HS-27A (cell line): ENCODE measurements at regions not wholly inside any gene's neighbourhood (a gene's known extent, or its start where the extent isn't known, plus 50 kb on each side); places are given as distances from the start of the nearest gene placed in this dataset.
"Not testable (repeated sequence)": the region's sequence is repeated elsewhere in the genome, so short reads cannot be mapped to it uniquely, and the experiment has no call there.

Experiments used
- DNase-seq: peaks from one replicate; pipeline ENCODE4 v3.0.0-alpha.2; 2012; ENCODE audit warnings: low read depth, missing footprints

DNA sequence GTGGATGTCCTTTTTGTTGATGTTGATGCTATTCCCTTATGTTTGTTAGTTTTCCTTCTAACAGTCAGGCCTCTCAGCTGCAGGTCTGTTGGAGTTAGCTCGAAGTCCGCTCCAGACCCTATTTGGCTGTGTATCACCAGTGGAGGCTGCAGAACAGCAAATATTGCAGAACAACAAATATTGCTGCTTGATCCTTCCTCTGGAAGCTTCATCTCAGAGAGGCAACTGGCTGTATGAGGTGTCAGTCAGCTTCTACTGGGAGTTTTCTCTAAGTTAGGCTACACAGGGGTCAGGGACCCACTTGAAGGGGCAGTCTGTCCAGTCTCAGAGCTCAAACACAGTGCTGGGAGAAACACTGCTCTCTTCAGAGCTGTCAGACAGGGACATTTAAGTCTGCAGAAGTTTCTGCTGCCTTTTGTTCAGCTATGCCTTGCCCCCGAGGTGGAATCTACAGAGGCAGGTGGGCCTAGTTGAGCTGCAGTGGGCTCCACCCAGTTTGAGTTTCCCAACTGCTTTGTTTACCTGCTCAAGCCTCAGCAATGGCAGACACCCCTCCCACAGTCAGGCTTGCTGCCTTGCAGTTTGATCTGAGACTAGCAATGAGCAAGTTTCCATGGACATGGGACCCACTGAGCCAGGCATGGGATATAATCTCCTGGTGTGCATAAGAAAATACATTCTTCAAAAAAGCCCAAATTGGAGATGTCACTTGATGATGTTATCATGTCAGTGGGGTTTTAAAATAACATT lies 99.5 kb downstream of the KDM5D start:
- no peak for DNase-seq

DNA sequence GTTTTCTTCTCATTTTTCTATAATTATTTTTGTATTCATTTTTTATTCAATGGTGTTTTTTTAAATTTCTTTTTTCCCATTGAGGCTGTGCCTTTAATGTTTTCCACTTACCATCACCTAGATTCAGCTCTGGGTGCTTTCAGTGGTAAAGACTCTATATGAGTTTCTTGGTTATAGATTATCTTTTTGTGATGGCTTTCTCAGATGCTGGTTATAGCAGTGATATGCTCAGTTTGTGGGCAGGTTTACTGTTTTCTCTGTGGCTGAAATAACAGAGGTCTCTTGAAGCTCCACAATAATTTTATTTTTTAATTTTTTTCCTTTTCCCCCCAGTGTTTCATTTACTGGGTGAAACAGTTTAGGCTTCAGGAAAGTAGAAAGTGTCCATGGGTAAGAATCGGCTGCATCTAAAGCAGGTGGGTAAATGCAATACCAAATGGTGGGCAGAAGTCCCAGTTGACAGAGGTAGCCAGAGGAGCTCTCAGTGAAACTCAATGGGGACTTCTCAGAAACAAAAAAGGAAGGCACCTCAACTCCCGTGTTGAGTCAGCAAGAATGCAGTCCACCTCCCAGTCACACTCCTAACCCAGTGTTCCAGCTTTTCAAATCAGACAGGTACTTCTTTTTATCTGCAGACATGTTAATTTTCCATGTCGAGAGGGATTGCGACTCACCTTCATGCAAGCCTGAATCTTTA lies 106.7 kb downstream of the KDM5D start:
- DNase-seq, result no peak

DNA sequence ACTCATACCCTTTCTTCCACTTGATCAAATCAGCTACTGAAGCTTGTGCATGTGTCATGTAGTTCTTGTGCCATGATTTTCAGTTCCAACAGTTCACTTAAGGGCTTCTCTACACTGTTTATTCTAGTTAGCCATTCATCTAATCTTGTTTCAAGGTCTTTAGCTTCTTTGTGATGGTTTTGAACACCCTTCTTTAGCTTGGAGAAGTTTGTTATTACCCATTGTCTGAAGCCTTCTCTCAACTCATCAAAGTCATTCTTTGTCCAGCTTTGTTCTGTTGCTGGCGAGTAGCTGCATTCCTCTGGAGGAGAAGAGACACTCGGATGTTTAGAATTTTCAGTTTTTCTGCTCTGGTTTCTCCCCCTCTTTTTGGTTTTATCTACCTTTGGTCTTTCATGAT lies 115.6 kb downstream of the KDM5D start:
- no peak for DNase-seq

DNA sequence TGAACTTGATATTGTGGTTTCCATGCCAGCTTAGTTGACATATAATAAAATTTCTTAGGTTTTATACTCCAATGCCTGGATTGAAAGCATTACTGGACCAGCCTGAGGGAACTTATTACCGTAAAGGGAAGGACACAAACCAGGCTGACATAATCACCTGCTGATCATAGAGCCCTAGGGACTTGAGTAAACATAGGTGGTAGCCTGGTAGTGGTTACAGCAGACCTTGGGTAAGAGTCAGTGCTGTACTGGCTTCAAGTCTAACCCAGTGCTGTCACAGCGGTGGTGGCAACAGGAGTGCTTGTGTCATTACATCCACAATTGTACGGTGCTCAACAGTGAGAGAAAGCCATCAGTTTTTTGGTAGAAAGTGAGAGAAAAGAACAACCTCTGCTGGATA lies 122.1 kb downstream of the KDM5D start:
- DNase-seq, result no peak

DNA sequence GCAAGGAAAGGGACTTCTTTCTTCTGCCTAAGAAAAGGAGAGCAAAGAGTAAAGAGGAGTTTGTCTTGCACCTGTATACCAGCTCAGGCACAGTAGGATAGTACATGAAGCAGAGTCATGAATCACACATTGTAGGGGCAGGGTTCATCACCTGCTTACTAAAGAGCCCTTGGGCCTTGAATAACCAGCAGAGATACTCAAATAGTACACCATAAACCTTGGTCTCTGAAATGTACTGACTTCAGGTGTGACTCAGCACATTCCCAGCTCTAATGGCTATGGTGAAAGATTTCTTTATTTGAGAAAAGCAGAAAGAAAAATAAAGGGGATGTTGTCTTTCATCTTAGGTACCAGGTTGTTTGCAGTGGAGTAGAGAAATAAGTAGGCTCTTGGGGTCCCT lies 122.8 kb downstream of the KDM5D start:
- DNase-seq, result no peak

DNA sequence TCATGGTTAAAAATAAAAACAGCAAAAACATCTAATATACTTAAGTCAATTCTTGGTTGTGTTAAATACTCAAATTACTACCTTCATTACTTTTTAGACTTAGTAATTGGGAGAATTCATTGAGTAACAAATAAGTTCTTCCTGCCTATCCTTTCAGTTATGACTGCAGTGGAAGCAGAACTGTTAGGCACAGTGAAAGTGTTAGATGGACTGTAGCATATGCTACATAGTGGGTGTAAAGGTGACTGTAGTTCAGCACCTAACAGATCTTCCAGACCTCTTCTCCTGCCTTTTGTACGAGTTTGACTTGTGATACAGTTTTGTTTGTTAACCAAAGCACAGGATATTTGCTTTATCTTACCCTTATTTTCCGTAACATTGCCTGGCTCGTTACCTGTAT lies 143.4 kb downstream of the KDM5D start:
- no peak for DNase-seq

DNA sequence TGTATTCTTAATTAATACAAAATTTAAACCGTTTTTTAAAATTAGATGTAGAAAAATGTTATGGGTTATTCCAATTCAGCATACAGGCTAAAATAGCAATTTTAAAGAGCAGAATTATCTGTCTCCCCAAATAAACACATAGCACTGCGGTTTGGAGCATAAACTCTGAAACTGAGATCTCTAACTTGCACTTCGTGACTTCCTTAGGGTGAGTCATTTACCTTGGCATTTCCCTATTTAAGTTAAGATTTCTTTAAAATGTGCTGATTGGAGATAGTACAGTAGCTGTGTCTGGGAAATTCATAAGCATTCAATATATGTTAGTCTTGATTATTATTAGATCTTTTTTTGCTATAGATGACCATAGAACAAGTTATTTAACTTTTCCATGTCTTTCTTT lies 143.8 kb downstream of the KDM5D start:
- DNase-seq, result peak; percentile 1

DNA sequence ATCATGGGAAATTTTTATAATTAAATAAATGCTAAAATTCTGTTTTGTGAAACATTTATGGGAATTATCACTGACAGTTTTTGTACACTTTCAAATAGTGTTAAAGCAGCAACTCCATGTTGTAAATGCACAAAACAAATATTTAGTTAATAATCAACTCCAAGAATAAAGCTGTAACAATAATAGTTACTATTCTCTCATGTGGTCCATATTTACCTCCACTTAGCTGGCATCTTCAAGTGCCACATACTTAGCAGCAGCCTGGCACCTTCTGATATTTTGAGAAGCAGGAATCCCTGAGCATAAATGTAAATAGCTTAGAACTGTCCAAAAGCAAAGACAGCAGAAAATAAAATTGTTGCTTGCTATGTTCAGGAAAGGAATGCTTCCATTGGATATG lies 154.3 kb downstream of the KDM5D start:
- no peak for DNase-seq

DNA sequence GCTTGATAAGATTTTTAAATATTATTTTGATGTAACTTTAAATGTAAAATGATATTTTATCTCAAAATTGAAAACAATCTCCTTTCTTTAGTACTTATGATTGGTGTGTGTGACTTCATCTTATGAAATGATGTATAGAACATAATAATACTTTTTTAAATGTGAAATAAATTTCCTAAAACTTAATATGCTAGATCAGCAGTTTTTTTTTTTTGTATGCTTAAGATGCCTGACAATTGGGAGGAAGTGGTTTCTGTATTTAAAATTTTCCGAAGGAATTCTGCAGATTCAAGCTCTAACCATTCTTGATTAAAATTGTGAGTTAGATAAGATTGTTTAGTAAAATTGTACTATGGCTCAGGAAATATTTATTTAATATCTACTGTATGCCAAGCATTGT lies 154.9 kb downstream of the KDM5D start:
- no peak for DNase-seq

DNA sequence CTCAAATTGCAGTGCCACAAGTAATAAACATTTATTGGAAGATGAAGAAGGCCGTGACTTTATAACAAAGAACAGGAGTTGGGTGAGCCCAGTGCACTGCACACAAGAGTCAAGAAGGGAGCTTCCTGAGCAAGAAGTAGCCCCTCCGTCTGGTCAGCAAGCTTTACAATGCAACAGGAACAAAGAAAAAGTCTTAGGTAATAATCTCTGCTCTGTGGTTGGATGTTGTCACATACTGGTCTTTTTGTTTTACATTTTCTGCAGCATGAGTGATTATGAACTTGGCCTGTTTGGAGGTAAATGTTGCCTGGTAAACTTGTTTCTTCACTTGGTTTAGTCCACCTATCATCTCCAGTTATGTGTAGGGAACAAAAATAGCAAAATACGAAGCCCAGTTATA lies 157.2 kb downstream of the KDM5D start:
- DNase-seq, result no peak

DNA sequence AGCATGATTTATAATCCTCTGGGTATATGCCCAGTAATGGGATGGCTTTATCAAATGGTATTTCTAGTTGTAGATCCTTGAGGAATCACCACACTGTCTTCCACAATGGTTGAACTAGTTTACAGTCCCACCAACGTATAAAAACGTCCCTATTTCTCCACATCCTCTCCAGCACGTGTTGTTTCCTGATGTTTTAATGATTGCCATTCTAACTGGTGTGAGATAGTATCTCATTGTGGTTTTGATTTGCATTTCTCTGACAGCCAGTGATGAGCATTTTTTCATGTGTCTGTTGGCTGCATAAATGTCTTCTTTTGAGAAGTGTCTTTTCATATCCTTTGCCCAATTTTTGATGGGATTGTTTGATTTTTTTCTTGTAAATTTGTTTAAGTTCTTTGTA lies 163.5 kb downstream of the KDM5D start:
- DNase-seq, result not testable (repeated sequence)

DNA sequence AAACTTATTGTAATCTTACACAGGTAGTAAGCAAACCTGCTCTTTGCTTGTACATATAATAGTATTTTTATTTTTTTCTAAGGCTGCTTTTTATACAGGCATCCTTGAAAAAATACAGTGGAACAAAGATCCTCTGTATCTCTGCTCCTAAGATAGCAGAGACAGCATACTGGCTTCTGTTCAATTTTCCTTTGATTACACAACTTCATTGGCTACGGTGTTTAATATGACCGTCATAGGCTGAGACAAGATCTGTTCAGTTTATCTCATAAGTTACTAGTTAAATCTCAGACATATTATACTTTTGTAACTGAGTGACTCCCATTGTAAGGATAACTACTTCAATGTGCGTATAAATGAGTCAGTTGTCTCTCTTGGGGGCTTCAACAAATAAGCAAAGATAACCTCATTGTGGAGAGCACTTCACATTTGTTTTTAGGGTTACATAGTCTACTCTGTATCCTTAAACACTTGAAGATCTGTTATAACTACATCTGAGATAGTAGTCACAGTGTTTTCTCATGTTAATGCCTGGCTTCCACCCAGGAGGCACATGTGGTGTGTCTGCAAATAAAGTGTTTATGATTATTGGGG lies 166.1 kb downstream of the KDM5D start:
- no peak for DNase-seq

DNA sequence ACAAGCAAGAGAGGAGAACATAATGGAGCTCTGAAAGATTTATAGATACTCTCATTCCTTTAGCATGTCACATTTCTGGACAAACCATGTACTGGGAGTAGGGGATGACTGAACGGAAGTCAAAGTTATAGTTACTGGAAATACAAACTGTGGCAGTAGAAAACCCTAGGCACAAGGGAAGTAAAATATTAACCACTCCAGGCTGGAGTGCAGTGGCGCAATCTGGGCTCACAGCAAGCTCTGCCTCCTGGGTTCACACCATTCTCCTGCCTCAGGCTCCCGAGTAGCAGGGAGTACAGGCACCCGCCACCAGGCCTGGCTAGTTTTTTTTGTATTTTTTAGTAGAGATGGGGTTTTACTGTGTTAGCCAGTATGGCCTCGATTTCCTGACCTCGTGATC lies 167.3 kb downstream of the KDM5D start:
- no peak for DNase-seq

DNA sequence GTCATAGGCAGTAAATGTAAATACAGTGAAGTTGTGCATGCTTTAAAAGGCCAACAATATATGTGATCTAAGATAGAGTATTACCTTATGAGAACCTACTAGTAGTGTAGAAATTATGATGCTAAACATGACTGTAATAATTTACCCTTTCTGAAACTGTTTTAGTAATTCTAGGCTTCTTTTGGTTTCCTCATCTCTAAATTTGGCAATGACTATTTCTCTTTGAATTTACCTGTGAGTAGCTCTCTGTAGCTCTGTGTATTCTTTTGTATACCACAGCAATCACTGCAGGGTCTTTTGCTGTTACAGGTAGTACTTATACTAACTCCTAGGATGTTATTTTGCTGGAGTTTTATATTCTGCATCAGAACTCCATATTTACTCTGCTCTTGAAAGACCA lies 169.6 kb downstream of the KDM5D start:
- no peak for DNase-seq

DNA sequence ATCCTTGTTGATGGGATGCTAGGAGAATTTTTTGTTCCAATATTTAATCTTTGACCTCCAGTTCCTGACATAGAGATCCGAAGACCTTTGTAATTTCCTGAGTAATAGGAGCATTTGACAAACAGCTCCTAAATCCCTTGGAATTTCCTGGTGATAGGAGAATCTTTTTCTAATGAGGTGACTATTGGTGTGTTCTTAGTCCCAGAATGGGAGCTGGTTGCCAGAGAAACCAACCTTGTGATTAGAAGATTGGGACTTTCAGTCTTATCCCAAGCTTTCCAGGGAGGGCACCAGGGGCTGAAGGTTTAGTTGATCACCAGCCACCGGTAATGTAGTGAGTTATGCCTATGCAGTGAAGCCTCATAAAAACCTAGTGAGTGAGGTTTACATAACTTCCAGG lies 170.9 kb downstream of the KDM5D start:
- DNase-seq, result no peak

DNA sequence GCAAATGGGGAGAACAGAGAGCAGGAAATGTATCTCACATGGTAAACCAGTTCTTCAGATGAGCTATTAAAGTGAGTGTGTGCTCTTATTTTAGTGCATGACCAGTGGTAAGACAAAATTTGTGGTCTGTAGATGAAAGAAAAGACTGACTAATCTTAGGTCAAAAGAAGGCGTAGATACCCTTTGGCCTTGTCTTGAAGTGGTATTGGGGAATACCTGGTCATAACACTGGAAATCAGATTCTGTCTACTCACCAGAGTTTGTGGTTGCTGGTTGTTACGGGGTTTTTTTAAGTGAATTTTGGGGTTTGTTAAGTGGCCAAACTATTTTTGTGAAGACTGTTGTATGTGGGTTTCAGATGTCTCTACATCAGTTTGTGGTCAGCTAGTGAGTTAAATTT lies 173.5 kb downstream of the KDM5D start:
- DNase-seq, result no peak

DNA sequence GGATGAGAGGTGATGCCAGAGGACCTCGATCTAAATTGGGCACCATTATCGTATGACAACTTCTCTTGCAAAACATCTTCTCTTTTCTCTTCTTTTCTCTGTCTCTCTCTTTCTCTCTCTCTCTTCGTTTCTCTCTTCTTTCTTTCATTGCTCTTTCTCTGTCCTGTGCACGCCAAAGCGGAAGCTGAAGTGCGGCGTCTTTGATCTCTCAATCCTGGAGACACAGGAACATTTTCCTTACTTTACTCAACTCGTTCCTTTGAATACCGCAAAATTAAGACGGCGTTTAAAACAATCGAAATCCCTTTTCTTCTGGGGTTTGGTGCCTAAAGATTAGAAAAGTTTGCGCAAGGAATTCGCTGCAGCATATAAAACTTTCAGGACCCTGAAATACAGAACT lies 176.6 kb downstream of the KDM5D start:
- no peak for DNase-seq

DNA sequence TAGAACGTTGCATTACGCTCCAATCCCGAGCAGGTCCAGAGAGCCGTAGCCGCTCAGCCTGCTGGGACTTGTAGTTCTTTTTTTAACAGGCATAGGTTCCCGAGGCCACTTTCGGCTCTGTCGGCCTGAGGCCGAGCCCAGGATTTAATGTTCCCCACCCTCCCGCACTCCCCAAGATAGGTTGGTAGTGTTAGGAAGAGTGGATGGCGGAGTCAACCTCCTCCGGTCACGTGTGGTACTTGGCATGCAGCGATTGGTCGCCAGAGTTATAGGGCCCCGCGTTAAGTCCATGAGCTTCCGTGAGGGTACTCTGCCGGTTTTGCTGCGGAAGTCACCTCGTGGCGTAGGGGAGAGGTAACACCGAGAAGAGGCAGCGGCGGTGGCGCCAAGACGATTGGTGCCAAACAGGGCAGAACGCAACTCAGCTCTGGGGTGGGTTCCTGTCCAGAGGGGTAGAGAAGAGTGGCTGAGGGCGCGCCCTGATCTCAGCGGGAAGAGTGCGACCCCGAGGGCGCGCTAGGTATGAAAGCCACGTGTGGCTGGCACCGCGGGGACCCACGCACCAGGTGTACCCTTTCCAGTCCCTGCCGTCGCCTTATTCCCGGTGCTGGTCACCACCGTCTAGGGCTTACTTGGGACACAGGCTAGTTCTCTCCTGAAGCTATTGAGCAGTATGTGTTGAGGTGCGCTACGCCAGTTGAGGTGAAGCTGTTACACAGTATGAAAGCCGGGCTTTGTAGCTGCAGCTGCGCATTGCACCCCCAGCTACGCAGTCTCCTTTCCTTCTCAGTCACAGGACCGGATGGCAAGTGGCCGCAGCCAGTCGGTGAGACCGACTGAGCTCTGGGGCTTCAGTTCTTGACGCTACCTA lies 177.2 kb downstream of the KDM5D start:
- peak; percentile 81 for DNase-seq

DNA sequence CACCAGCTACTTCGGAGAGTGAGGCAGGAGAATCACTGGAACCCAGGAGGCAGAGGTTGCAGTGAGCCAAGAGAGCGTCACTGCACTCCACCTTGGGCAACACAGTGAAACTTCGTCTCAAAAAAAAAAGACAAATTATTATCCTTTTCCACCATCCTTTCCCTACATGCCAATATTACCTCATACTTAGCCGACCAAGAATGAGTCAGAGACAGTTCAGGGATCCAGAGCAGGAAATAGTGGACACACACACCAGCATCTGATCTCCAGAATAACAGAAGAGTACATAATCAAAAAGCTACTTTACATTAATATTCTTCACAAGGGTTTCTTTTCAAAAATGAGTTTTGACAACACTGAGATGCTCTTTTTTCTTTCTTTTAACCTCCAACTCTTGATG lies 185.4 kb downstream of the KDM5D start:
- DNase-seq, result no peak

DNA sequence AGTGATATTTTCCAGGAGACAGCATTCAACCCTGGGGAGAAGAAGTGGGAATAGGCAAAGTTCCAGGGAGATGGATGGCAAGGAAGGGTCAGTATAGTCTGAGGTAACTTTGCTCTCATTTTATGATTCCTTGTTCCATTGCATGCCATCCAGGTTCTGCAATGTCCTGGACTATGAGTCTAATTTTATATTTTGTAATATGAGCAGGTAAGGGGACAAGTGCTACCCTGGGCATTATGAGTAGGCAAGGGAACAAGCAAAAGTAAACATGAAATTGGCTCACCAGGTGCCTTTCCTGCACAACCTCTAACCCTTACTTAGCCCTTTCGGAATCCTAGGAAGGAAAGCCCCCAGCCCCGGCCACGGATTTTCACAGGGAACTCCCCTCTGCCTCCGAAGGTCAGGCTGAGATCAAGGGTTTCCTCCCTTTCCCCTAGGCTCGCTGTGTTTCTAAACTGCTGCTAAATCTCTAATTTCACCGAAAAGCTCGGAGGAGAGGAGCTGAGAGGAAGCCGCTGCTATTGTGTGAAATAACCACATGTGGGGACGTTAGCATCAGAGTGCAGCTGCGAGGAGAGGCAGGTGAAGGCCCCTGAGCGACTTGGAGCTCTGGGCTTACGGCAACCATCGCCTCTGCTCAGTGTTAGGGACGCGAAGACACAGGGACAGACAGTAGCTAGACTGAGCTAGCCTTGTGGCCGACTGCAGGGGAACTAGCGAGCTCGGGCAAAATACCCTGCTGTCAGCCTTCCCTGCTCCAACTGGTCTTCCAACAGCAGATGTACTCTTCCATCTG lies 194.7 kb downstream of the KDM5D start:
- no peak for DNase-seq

DNA sequence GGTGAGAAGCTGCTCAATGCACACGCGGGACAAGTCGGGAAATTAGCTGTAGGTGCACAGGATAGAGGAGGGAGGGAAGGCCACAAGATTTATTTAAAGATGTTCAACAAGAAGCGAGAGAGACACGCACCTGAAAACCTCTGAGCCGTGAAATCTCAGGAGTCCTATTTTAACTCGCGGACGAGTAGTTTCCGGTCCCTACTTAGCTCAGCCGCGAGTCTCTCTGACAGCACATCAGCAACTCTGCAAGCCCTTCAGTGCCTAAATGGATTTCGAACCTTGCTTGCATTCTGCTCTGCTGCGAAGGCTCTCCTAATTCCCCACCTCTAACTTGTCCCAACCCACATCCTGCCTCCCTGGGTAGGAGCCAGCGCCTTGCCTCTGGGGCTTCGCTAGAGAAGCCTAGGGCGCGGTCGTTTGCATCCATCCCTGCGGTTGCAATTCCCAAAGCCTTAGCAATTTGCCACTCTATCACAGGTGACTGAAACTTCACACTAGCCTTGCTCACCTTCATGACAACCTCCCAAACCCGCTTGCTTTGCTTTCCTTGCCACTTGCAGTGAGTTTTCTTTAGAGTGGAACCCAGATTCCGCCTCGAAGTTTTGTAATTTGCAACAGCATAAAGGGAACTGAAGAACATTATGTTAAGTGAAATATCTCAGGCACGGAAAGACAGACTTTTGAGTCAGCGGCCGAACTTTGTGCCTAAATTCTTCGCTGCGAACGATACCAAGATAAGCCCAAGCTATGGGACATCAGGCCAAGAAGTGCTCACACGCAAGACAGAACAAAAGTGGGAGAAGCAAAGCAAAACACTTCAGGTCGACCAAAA lies 202.8 kb downstream of the KDM5D start:
- DNase-seq, result no peak
